Large intestine (tissue), 3 donors: ENCODE measurements at regions not wholly inside any gene's neighbourhood (a gene's known extent, or its start where the extent isn't known, plus 50 kb on each side); places are given as distances from the start of the nearest gene placed in this dataset.

Experiments used
- DNase-seq, 2 donors: peaks; one replicate each; pipeline versions ENCODE4 v3.0.0 to v3.0.0-alpha.2; 2013
- H3K27ac ChIP-seq: one replicate; pipeline ENCODE4 v1.5.1; 2013; ENCODE audit warnings: low read length
- H3K27me3 ChIP-seq: 2 replicates; pipeline ENCODE4 v1.6.1; 2013; ENCODE audit warnings: low read length; ENCODE audit not compliant: control insufficient read depth, insufficient read depth
- H3K36me3 ChIP-seq: 2 replicates; pipeline ENCODE4 v1.6.1; 2013; ENCODE audit warnings: low read length; ENCODE audit not compliant: control insufficient read depth, insufficient read depth
- H3K4me1 ChIP-seq: one replicate; pipeline ENCODE4 v1.6.1; 2013; ENCODE audit warnings: low read length; ENCODE audit not compliant: control insufficient read depth, insufficient read depth
- H3K4me3 ChIP-seq: one replicate; pipeline ENCODE4 v1.5.1; 2013; ENCODE audit warnings: low read length
- H3K9me3 ChIP-seq: one replicate; pipeline ENCODE4 v1.6.1; 2013; ENCODE audit warnings: mild to moderate bottlenecking, low read depth, low read length, moderate library complexity; ENCODE audit not compliant: control insufficient read depth
- WGBS: methylation state at CpG from one replicate; pipeline ENCODE4 v1.1.5; 2013; ENCODE audit warnings: low lambda C conversion rate; ENCODE audit not compliant: insufficient coverage; 5-methylcytosine and 5-hydroxymethylcytosine counted together

DNA sequence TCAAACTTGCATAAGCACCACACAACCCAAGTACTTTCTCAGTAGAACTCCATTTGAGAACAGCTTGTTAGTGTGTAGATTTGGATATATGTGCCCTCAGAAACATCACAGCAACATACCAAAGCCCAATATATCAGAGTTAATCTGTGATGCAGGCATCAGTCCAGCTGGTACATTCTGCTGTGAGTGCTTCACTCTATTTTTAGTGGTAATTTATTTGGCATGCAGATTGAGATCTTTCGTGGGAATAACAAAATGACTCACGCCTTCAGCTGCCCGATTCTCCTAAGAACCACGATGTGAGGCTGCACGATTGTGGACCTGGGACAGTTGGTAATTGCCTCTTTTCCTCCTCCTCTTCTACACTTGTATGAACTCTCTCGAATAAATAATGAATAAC, 730.7 kb downstream of the SQOR start:
- no peak for DNase-seq
- 100% methylated on average over 1 of the region's 6 CpGs for WGBS
- no peak overlapping the region for H3K4me3 ChIP-seq
- H3K9me3 ChIP-seq, result no peaks in the 10 kb centered on the region
- H3K27ac ChIP-seq, result no peak overlapping the region
- H3K27me3 ChIP-seq, result no peaks in the 10 kb centered on the region
- no peaks in the 10 kb centered on the region for H3K4me1 ChIP-seq
- no peaks in the 10 kb centered on the region for H3K36me3 ChIP-seq

DNA sequence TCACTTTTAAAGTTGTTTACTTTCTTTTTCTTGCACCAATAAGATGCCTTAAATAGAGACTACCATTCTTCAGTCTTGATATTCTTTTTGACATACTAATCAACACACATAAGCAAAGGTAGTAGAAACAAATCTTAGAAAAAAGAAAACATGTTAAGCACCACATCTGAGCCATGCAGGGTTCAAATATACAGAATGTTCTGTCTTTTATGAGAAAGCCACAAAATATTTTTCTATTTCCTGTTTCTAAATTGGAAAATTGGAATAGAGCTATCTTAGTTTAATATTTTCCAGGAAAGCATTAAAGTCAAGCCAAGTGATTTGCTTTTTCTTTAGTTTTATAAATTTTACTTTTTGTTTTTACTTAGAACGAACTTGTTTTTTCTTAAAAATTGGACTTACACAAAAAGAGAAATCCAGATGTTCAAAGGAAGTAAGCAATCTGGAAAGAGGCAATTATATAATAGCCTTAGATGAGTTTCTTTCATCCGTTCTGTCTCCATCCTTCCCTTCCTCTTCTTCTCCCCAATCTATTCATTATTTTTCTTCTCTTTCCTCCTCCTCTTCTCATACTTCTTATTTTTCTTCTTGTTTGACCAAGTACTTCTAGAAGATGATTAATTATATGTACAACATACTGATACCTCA, 731.7 kb downstream of the SQOR start:
- Histone ChIP-seq H3K4me1 (no peaks in the 10 kb centered on the region), H3K27me3 (no peaks in the 10 kb centered on the region), H3K36me3 (no peaks in the 10 kb centered on the region), H3K27ac (no peak overlapping the region), H3K4me3 (no peak overlapping the region), H3K9me3 (no peaks in the 10 kb centered on the region)
- 68% methylated on average over 2 of the region's 2 CpGs for WGBS
- no peak for DNase-seq

DNA sequence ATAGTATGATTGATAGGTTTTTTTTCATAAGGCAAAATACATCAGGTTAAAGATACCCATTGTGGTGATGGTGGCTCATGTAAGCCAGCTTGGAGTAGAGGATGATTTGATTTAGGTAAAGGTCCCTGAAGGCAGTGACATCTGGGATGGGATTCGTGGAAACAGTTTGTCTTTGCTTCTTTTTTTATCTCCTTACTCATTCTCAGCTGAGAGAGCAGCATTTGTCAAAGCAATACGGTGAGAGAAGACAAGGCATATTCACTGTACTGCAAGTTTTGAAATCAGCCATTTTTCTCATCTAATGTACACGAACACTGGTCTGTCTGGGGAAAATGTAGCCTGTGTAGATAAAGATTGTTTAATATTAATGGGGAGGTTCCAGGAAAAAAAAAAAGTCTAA, 749.1 kb downstream of the SQOR start:
- WGBS, result 83% methylated on average over 1 of the region's 3 CpGs
- Histone ChIP-seq H3K27me3 (no peaks in the 10 kb centered on the region), H3K4me3 (no peak overlapping the region), H3K4me1 (no peaks in the 10 kb centered on the region), H3K36me3 (no peaks in the 10 kb centered on the region), H3K27ac (no peak overlapping the region), H3K9me3 (no peaks in the 10 kb centered on the region)
- no peak for DNase-seq

DNA sequence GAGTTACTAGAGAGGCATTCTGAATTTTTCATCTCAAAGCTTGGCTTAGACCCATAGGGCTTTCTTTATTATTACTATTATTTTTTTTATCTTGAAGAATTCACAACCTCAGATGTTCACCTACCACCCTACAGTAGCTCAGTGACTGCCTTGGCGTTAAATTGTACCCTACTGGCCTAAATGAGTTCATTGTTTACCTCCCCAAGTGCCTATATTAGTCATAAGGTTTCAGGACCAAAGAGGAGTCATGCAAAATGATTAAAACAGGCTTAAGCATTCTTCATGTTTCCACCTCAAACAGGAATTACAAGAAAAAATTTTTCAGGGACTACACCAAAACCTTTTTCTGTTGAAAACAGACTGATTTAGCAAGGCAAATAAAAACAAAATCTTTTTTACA, 751.5 kb downstream of the SQOR start:
- DNase-seq, result no peak
- no peaks in the 10 kb centered on the region for H3K27me3 ChIP-seq
- H3K36me3 ChIP-seq, result no peaks in the 10 kb centered on the region
- no peaks in the 10 kb centered on the region for H3K4me1 ChIP-seq
- H3K27ac ChIP-seq, result no peak overlapping the region
- no CpG with 5 or more reads among the region's 1 CpG for WGBS
- peaks cover 8% of the 10 kb centered on the region for H3K9me3 ChIP-seq
- H3K4me3 ChIP-seq, result no peak overlapping the region

DNA sequence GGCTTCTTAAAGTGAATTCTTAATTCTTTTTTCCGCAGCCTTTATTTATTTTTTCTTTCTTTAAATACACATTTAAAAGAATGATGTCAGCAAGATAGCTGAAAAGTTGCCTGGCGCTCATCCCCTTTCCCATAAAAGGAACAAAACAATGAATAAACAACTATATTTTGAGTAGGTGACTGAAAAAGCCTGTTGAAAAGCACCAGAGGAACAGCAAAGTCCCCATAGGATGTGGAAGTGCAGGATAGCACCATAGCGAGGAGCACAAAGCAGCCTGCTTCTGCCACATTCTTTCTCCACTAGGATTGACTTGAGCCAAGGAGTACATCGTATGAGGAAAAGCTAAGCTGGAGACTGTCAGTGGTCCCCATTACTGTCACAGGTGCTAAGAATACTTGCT, 754.9 kb downstream of the SQOR start:
- Histone ChIP-seq H3K9me3 (peaks cover 8% of the 10 kb centered on the region), H3K36me3 (no peaks in the 10 kb centered on the region), H3K27ac (no peak overlapping the region), H3K4me1 (no peaks in the 10 kb centered on the region), H3K4me3 (no peak overlapping the region), H3K27me3 (no peaks in the 10 kb centered on the region)
- 58% methylated on average over 1 of the region's 4 CpGs for WGBS
- DNase-seq, result no peak

DNA sequence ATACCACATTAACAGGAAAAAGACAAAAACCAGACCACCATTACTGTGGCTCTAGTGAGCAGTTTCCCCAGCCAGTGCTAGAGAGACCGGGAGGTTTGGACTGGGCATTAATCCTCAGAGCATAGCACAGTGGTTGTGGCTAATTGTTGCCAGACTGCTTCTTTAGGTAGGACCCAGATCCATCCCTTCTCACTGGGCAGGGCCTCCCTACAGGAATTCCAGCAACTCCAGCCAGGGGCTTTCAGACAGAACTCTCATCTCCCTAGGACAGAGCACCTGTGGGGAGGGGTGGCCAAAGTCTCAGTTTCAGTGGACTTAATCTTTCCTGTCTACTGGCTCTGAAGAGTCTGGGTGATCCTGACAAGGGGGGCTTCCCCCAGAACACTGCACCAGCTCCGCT, 759.6 kb downstream of the SQOR start:
- Histone ChIP-seq H3K4me1 (no peaks in the 10 kb centered on the region), H3K36me3 (no peaks in the 10 kb centered on the region), H3K27ac (no peak overlapping the region), H3K9me3 (peaks cover 8% of the 10 kb centered on the region), H3K4me3 (no peak overlapping the region), H3K27me3 (no peaks in the 10 kb centered on the region)
- WGBS, result no CpG with 5 or more reads among the region's 2 CpGs
- DNase-seq, result no peak

DNA sequence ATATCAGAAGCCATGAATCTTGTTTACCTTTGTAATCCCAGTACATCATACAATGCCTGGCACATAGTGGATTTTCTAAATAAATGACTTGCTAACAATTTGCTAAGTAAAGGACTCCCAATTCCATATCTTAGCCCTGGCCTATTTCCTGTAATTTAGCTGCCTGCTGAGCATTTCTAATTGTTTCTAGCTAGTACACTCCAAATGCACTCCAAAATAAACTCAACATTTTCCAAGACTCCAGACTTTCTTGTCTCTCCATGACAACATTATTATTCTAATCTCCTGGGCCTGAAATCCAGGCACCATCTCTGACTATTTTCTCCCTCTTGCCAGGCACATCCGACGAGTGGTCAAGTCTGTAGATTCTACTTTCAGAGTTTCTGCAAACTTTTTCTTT, 773.5 kb downstream of the SQOR start:
- DNase-seq, result no peak
- Histone ChIP-seq H3K27ac (no peak overlapping the region), H3K36me3 (no peaks in the 10 kb centered on the region), H3K9me3 (no peaks in the 10 kb centered on the region), H3K4me1 (no peaks in the 10 kb centered on the region), H3K4me3 (no peak overlapping the region), H3K27me3 (no peaks in the 10 kb centered on the region)
- 100% methylated on average over 1 of the region's 2 CpGs for WGBS

DNA sequence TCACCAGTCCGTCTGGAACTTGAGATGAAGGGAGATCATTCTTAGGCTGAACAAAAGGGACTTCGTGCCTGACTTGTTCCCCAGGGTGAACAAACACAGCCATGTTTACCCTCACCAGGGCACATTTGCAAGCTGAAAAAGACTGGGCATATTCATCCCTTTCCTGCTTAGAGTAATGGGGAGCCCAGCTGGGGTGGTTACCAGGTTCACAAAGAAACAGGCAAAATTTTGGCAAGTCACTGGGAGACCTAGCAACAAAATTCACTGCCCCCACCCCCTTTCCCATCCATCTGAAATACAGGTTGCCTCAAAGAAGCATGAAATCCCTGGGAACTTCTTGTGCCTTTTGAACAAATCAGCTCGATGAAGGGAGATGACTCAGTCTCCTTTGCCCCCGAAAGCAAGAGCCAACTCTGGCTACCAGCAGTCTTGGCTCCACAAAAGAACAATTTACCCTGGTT, 775.0 kb downstream of the SQOR start:
- no peak for DNase-seq
- Histone ChIP-seq H3K4me1 (no peaks in the 10 kb centered on the region), H3K4me3 (no peak overlapping the region), H3K27me3 (no peaks in the 10 kb centered on the region), H3K9me3 (no peaks in the 10 kb centered on the region), H3K36me3 (no peaks in the 10 kb centered on the region), H3K27ac (no peak overlapping the region)
- WGBS, result no CpG with 5 or more reads among the region's 4 CpGs

DNA sequence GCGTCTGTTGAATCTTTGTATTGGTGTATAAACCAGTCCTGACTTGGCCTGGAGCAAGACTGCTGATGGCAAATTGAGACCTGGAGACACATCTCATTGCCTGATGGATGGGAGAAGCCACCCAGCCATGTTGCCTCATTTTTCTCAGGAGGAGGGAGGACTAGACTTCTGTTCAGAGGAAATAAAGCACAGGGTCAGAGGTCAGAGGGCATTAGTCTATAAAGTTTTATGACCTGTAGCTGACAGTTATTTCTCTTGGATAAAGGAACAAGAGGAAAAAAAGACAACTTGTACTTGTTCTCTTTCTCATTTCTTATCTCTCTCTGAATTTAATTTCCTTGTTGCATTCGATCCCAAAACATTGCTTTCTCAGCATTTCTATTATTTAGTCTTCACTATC, 775.9 kb downstream of the SQOR start:
- DNase-seq, result no peak
- Histone ChIP-seq H3K36me3 (no peaks in the 10 kb centered on the region), H3K27ac (no peak overlapping the region), H3K4me1 (no peaks in the 10 kb centered on the region), H3K9me3 (no peaks in the 10 kb centered on the region), H3K4me3 (no peak overlapping the region), H3K27me3 (no peaks in the 10 kb centered on the region)
- 0% methylated on average over 1 of the region's 2 CpGs for WGBS

DNA sequence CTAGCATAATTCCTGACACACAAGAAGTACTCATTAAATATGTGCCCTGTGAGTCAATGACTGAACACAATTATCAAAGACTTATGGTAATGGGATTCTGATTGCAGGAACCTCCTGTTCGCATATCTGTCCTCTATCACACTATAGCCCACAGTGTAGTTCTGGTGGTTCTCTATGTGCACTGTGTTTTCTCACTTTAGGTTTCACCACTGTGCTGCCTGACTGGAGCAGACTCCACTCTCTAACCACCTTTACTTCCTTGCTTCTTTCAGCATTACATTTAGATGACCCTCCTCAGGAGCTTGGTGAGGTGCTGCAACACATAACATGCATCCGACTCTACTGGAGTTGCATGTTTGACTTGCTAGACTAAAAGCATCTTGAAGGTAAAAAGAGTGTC, 777.1 kb downstream of the SQOR start:
- no CpG with 5 or more reads among the region's 2 CpGs for WGBS
- Histone ChIP-seq H3K27ac (no peak overlapping the region), H3K4me1 (no peaks in the 10 kb centered on the region), H3K9me3 (no peaks in the 10 kb centered on the region), H3K4me3 (no peak overlapping the region), H3K27me3 (no peaks in the 10 kb centered on the region), H3K36me3 (no peaks in the 10 kb centered on the region)
- no peak for DNase-seq

DNA sequence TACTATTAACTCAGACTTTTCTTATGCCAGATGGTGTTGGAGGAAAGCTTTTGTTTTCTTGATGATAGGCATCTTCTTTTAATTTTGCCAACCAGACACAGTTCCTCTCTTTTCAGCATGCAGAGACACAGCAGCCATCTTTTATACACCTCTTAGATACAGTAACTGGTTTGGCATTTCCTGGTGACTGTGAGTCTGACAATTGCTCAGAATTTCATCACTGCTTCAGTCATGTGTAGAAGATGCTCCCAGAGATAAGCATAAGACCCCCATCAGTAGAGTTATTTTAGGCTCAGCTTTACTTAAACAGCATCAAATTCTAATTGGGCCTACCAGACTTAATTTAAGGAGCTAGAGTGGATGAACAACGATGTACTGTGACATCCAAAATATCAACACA, 779.0 kb downstream of the SQOR start:
- H3K4me3 ChIP-seq, result no peak overlapping the region
- H3K27me3 ChIP-seq, result no peaks in the 10 kb centered on the region
- no peaks in the 10 kb centered on the region for H3K36me3 ChIP-seq
- no peaks in the 10 kb centered on the region for H3K4me1 ChIP-seq
- H3K9me3 ChIP-seq, result no peaks in the 10 kb centered on the region
- no CpG with 5 or more reads among the region's 1 CpG for WGBS
- H3K27ac ChIP-seq, result no peak overlapping the region
- DNase-seq, result no peak
